GM18858 (cell line): ENCODE measurements at regions not wholly inside any gene's neighbourhood (a gene's known extent, or its start where the extent isn't known, plus 50 kb on each side); places are given as distances from the start of the nearest gene placed in this dataset.

Experiments
- ATAC-seq: cut with Tn5 transposase; IDR thresholded peaks from one replicate; pipeline ENCODE4 v1.9.1; 2021; ENCODE audit not compliant: unreplicated experiment

DNA sequence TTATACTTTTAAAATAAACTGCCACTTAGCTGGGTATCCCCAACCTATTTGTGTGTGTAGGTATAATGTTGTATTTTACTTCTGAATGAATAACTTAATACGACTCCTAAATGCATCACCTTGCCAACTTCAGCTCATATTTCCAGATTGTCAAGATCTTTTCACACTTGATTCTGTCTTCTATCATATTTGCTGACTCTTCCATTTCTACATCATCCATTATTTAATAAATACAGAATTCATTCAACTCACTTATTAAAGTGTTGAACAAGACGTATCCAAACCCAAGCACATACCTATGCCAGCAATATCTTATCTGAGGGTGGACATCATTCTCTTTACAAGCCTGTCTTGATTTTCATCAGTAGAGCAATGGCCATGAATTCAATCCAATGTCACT, 91.2 kb upstream of the FAM47C start:
- ATAC-seq: no peak

DNA sequence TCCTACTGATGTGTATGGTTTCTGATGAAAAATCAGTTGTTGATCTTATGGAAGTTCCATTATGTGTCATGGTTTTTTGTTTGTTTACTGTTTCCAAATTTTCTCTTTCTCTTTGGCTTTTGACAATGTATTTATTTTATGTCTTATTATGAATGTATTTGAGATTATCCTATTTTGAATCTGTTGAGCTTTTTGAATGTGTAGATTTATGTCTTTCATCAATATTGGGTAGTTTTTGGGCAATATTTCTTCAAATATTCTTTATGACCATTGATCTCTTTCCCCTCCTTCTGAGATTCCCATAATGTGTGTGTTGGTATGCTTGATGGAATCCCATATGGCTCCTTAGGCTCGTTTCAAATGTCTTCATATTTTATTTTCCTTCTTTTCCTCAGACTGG, 80.5 kb upstream of the FAM47C start:
- no peak for ATAC-seq

DNA sequence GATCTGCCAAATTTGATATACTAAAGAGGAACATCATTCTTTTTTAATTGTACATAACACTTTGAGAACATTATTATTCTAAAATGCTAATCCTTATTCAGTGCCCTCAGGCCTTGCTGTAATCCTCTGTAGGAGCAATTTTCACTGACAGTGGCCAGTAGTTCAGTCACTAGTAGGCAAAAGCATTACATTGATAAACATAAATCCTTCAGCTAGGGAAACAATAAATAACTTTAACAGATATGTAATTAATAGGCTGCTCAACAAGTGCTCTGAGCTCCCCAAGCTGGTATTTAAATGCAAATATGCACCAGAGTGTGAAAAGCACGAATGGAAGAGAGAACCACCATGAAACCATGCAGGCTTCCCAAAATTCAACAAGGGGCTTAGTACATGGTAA, 77.7 kb upstream of the FAM47C start:
- no peak for ATAC-seq

DNA sequence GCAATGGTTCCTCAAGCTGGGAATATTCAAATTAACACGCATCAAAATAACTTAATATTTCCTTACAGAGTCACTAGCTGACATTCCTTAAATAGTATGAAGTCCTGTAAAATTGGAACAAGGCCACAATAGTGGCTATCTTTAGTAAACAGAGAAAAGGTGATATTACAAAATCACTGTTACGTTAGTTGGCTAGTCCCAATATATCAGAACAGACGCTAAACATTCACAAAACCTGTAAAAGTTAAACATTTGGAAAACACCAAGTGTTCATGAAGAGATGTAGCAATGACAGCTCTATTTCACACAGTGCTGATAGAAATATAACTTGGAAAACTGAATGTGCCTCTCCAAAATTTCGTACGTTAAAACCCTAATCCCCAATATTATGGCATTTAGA, 61.0 kb upstream of the FAM47C start:
- no peak for ATAC-seq

DNA sequence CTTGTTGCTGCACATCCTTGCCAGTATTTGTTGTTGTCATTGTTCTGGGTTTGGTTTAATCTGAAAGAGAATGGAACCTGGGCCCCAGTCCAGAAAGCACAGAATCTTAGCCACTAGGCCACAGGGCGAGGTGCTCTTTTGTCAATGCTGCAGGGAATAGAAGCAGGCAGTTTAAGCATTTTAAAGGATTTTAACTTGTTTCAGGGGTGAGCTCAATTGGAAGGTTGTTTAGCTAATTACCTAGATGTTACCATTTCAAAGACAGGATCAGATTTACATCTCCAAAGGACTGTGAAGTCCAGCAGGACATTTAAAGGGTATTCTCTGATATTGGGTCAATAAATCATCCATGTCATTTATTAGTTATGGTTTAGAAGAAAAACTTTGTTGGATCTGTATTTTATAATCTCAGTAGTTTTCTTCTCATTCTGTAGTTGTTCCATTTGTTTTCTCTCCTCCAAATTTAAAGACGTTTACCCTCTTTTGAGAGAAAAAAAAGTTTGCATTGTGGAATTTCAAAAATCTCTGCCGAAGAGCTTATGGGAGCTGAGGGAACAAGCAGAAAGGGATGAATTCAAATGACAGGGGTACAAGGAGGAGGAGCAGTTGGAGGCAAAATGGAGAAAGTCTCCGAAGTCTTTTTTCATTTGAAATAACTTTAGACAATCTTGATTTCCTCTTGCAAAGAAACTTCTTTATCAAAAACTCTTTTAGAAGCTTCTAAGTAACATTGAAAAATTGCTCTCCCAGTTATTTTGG, 57.5 kb upstream of the FAM47C start:
- ATAC-seq: no peak

DNA sequence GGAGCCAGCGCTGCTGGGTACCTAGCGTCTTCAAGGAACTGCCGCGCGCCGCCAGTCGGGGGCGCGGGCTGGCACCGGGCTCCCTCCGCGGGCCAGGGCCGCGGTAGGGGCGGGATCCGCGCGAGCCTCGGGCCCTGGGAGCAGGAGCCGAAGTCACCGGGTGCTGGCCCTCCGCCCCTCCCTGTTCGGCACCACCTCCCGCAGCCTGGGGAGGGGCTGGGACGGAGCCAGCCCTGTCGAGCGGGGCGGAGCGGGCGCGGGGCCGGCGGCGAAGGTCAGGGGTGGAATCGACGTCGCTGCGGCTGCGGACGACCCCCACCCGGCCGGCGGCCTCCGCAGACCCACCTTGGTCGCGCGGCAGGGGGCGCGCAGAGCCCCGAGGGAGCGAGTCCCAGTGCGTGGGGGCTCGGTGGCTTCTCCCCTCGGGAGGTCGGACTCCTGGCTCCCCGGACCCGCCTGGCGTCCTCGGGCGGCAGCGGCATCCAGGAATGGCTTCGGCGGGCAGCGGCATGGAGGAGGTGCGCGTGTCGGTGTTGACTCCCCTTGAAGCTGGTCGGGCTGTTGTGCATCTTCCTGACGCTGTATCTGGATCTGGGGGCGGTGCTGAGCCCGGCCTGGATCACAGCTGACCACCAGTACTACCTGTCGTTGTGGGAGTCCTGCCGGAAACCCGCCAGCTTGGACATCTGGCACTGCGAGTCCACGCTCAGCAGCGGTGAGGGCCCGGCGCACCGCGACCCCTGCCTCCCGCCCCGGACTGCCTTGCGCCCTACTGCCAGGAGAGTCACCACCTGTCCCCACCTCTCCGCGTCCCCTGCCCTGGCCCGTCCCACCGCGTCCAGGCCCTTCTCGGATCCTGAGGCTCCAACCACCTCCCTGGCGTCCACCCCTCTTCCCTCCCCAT, 50.5 kb upstream of the FAM47C start:
- no peak for ATAC-seq
